GM23338 (cell line): ENCODE measurements at regions not wholly inside any gene's neighbourhood (a gene's known extent, or its start where the extent isn't known, plus 50 kb on each side); places are given as distances from the start of the nearest gene placed in this dataset.

Experiments
- CTCF ChIP-seq, 2 experiments: fragments of 200-600 bp in 1 of 2; sonication (generic) in 1 of 2; conservative IDR thresholded peaks; 2 replicates each; pipeline versions ENCODE4 v1.5.1 to v1.6.1; 2016 to 2017; ENCODE audit warnings: antibody characterized with exemption in 2 of 2, low read depth in 2 of 2, mild to moderate bottlenecking in 2 of 2, moderate library complexity in 1 of 2
- EZH2 ChIP-seq: fragments of 200-600 bp; sonication (generic); IDR thresholded peaks from one replicate; pipeline ENCODE4 v1.8.0; 2017; ENCODE audit warnings: antibody characterized with exemption, mild to moderate bottlenecking, low read depth; ENCODE audit not compliant: unreplicated experiment
- EZH2phosphoT487 ChIP-seq: fragments of 200-600 bp; sonication (generic); IDR thresholded peaks from one replicate; pipeline ENCODE4 v1.8.1; 2018; ENCODE audit warnings: antibody characterized with exemption; ENCODE audit not compliant: unreplicated experiment
- JUNB ChIP-seq: IDR thresholded peaks from one replicate; pipeline ENCODE4 v1.6.1; 2016; ENCODE audit warnings: antibody characterized with exemption; ENCODE audit not compliant: unreplicated experiment
- POLR2AphosphoS5 ChIP-seq: IDR thresholded peaks from 2 replicates; pipeline ENCODE4 v1.6.1; 2016; ENCODE audit warnings: antibody characterized with exemption, low read depth
- REST ChIP-seq: IDR thresholded peaks from one replicate; pipeline ENCODE4 v1.6.1; 2018; ENCODE audit warnings: antibody characterized with exemption; ENCODE audit not compliant: unreplicated experiment

GRCh38 chr3:177515786-177516157 lies 318.5 kb upstream of the TBL1XR1 start:
- no peak for TF ChIP-seq REST
- no peak for TF ChIP-seq POLR2AphosphoS5
- no peak for TF ChIP-seq CTCF (conservative IDR thresholded peaks at IDR 0.05; ENCODE audit: low read depth in 2 of 2)
- TF ChIP-seq JUNB: no peak
- TF ChIP-seq EZH2phosphoT487: no peak
- TF ChIP-seq EZH2: no peak
